ENCODE measurements at regions not wholly inside any gene's neighbourhood (a gene's known extent, or its start where the extent isn't known, plus 50 kb on each side); places are given as distances from the start of the nearest gene placed in this dataset.

DNA sequence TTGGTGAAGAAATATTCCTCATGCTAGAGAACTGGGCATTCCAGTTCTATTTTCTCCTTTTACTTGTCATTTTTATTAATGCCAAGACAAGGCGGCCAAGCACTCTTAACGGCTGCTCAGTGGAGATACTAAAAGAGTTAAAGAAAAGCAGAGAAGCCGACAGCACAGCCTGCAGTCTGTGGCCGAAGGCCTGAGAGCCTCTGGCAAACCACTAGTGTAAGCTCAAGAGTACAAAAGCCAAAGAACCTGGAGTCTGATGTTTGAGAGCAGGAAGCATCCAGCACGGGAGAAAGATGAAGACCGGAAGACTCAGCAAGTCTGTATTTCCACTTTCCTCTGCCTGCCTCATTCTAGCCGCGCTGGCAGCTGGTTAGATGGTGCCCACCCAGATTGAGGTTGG lies 167.1 kb upstream of the FUT9 start:
- H2AFZ ChIP-seq (ENCODE audit: low read length) = no peak overlapping the region
- no peaks in the 10 kb centered on the region for H3K79me2 ChIP-seq (ENCODE audit: insufficient read depth, low read length)
- TF ChIP-seq ZFP36 (IDR thresholded peaks at IDR 0.05; ENCODE audit: borderline replicate concordance, low read depth, low read length, partially characterized antibody) = no peak
- no peak for TF ChIP-seq SAFB2 (CRISPR knock-in tag; IDR thresholded peaks at IDR 0.05; ENCODE audit: borderline replicate concordance, low read depth)
- TF ChIP-seq, protein P1, sequence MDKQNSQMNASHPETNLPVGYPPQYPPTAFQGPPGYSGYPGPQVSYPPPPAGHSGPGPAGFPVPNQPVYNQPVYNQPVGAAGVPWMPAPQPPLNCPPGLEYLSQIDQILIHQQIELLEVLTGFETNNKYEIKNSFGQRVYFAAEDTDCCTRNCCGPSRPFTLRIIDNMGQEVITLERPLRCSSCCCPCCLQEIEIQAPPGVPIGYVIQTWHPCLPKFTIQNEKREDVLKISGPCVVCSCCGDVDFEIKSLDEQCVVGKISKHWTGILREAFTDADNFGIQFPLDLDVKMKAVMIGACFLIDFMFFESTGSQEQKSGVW (CRISPR knock-in tag; IDR thresholded peaks at IDR 0.05; ENCODE audit: borderline replicate concordance) = no peak
- no peak for TF ChIP-seq YEATS2 (CRISPR knock-in tag; IDR thresholded peaks at IDR 0.05; ENCODE audit: borderline replicate concordance)
- TF ChIP-seq, protein P2, sequence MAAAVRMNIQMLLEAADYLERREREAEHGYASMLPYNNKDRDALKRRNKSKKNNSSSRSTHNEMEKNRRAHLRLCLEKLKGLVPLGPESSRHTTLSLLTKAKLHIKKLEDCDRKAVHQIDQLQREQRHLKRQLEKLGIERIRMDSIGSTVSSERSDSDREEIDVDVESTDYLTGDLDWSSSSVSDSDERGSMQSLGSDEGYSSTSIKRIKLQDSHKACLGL (CRISPR knock-in tag; IDR thresholded peaks at IDR 0.05) = no peak
- TF ChIP-seq, protein P3, sequence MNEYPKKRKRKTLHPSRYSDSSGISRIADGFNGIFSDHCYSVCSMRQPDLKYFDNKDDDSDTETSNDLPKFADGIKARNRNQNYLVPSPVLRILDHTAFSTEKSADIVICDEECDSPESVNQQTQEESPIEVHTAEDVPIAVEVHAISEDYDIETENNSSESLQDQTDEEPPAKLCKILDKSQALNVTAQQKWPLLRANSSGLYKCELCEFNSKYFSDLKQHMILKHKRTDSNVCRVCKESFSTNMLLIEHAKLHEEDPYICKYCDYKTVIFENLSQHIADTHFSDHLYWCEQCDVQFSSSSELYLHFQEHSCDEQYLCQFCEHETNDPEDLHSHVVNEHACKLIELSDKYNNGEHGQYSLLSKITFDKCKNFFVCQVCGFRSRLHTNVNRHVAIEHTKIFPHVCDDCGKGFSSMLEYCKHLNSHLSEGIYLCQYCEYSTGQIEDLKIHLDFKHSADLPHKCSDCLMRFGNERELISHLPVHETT (CRISPR knock-in tag; conservative IDR thresholded peaks at IDR 0.05) = no peak
- no peak for TF ChIP-seq CHD2 (IDR thresholded peaks at IDR 0.05; ENCODE audit: low read depth, low read length)
- TF ChIP-seq, protein P4, sequence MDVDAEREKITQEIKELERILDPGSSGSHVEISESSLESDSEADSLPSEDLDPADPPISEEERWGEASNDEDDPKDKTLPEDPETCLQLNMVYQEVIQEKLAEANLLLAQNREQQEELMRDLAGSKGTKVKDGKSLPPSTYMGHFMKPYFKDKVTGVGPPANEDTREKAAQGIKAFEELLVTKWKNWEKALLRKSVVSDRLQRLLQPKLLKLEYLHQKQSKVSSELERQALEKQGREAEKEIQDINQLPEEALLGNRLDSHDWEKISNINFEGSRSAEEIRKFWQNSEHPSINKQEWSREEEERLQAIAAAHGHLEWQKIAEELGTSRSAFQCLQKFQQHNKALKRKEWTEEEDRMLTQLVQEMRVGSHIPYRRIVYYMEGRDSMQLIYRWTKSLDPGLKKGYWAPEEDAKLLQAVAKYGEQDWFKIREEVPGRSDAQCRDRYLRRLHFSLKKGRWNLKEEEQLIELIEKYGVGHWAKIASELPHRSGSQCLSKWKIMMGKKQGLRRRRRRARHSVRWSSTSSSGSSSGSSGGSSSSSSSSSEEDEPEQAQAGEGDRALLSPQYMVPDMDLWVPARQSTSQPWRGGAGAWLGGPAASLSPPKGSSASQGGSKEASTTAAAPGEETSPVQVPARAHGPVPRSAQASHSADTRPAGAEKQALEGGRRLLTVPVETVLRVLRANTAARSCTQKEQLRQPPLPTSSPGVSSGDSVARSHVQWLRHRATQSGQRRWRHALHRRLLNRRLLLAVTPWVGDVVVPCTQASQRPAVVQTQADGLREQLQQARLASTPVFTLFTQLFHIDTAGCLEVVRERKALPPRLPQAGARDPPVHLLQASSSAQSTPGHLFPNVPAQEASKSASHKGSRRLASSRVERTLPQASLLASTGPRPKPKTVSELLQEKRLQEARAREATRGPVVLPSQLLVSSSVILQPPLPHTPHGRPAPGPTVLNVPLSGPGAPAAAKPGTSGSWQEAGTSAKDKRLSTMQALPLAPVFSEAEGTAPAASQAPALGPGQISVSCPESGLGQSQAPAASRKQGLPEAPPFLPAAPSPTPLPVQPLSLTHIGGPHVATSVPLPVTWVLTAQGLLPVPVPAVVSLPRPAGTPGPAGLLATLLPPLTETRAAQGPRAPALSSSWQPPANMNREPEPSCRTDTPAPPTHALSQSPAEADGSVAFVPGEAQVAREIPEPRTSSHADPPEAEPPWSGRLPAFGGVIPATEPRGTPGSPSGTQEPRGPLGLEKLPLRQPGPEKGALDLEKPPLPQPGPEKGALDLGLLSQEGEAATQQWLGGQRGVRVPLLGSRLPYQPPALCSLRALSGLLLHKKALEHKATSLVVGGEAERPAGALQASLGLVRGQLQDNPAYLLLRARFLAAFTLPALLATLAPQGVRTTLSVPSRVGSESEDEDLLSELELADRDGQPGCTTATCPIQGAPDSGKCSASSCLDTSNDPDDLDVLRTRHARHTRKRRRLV (CRISPR knock-in tag; IDR thresholded peaks at IDR 0.05) = no peak
- TF ChIP-seq ZNF556 (CRISPR knock-in tag; IDR thresholded peaks at IDR 0.05; ENCODE audit: borderline replicate concordance) = no peak
- TF ChIP-seq HCFC1 (IDR thresholded peaks at IDR 0.05; ENCODE audit: low read depth, low read length) = no peak
- TF ChIP-seq EP300 (IDR thresholded peaks at IDR 0.05; ENCODE audit: low read depth in 2 of 2, low read length in 2 of 2) = no peak
- TF ChIP-seq EP300 (CRISPR knock-in tag; IDR thresholded peaks at IDR 0.05; ENCODE audit: borderline replicate concordance) = no peak
- TF ChIP-seq ZNF441 (CRISPR knock-in tag; IDR thresholded peaks at IDR 0.05; ENCODE audit: borderline replicate concordance) = no peak
- no peak for TF ChIP-seq ZBTB42 (CRISPR knock-in tag; IDR thresholded peaks at IDR 0.05)
- no peak for TF ChIP-seq SIX4 (CRISPR knock-in tag; IDR thresholded peaks at IDR 0.05)
- no peak for TF ChIP-seq POLR2AphosphoS2 (IDR thresholded peaks at IDR 0.05; ENCODE audit: low read depth, low read length)
- H3K9me3 ChIP-seq (ENCODE audit: low read length) = no peaks in the 10 kb centered on the region
- WGBS (ENCODE audit: low lambda C conversion rate) = 72% methylated on average over 8 of the region's 8 CpGs
- H3K27me3 ChIP-seq (ENCODE audit: control insufficient read depth in 1 of 2, insufficient read depth in 2 of 2, low read length in 2 of 2) = no peaks in the 10 kb centered on the region
- ChIA-PET CTCF (ENCODE audit: low intra/inter-chr PET ratio, low total read pairs) (no interaction called here), POLR2A (interaction anchor here (1.4 kb wide), 1 partner anchor 8 kb away, joined by 3 read pairs; no protein-coding TSS in a partner anchor)
- no TSS peak for BruUV-seq (replicated peaks)
- H3K4me2 ChIP-seq (ENCODE audit: low read depth, low read length) = no peak overlapping the region
- intact Hi-C loops (cut with micrococcal nuclease; ENCODE audit: unreplicated experiment) = no loop called here
- no peak overlapping the region for H3K27ac ChIP-seq (ENCODE audit: extremely low read length, insufficient read depth, low read length)
- H4K20me1 ChIP-seq (ENCODE audit: insufficient read depth, low read length) = no peaks in the 10 kb centered on the region
- no peak overlapping the region for H3K9ac ChIP-seq (ENCODE audit: insufficient read depth, low read depth, low read length)
- in situ Hi-C loops (cut with HindIII; ENCODE audit: extremely low pct_ligation_motif_present, low pct_unique_long_range_greater_than_20kb) = no loop called here
- no peak overlapping the region for H3K4me3 ChIP-seq (replicated peaks in 1 of 3; ENCODE audit: insufficient read depth in 1 of 3, low read depth in 2 of 3, low read length in 3 of 3)
- H3K36me3 ChIP-seq (replicated peaks in 1 of 2; ENCODE audit: control insufficient read depth in 1 of 2, insufficient read depth in 2 of 2, low read length in 2 of 2) = no peaks in the 10 kb centered on the region
- FAIRE-seq (no peak), DNase-seq (ENCODE audit: low spot score) (no peak), ATAC-seq (no peak)
- peaks cover 8% of the 10 kb centered on the region for H3K4me1 ChIP-seq (ENCODE audit: insufficient read depth, low read length)

Data from HepG2 (cell line).